HUDEP-2 (cell line): ENCODE measurements at regions not wholly inside any gene's neighbourhood (a gene's known extent, or its start where the extent isn't known, plus 50 kb on each side); places are given as distances from the start of the nearest gene placed in this dataset.
"Not testable (repeated sequence)": the region's sequence is repeated elsewhere in the genome, so short reads cannot be mapped to it uniquely, and the experiment has no call there.

Experiments
- DNase-seq, 76 experiments: peaks; one replicate each; lab custom pipeline; 2025; ENCODE audit not compliant: unreplicated experiment in 76 of 76; lab: John Stamatoyannopoulos, UW

DNA sequence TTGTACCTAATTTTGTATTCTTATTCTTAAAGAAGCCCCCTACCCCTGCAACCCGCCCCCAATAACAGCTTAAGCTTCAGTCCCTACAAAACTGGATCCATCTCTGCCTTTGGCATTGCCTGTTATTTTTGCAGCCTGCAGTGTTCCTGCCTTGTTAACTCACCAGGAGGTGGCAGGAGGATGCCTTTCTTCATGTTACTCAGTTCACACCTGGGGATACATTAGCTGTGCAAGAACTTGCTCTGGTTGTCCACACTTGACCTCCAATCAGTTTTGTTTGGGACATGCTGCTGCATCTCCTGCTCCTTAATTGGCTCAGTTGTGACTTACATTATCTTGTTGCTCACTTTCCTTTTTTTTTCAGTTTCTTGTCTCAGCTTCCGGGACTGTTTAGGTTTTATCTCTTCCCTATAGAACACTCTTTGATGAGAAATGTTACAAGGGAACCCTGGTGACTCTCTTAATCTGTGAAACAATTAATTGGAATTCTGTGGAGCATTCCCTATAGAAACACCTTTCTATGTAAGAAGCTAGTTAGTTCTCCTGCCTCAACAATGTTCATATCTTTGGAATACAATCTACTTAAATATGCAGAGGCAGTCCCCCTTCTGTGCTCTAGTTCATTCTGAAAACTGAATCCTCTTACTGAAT lies 467.7 kb upstream of the ACO1 start:
- DNase-seq: no peak

DNA sequence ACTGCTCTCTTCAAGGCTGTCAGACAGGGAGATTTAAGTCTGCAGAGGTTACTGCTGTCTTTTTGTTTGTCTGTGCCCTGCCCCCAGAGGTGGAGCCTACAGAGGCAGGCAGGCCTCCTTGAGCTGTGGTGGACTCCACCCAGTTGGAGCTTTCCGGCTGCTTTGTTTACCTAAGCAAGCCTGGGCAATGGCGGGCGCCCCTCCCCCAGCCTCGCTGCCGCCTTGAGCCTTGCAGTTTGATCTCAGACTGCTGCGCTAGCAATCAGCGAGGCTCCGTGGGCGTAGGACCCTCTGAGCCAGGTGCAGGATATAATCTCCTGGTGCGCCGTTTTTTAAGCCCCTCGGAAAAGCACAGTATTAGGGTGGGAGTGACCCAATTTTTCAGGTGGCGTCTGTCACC lies 446.7 kb upstream of the ACO1 start:
- DNase-seq: not testable (repeated sequence)

DNA sequence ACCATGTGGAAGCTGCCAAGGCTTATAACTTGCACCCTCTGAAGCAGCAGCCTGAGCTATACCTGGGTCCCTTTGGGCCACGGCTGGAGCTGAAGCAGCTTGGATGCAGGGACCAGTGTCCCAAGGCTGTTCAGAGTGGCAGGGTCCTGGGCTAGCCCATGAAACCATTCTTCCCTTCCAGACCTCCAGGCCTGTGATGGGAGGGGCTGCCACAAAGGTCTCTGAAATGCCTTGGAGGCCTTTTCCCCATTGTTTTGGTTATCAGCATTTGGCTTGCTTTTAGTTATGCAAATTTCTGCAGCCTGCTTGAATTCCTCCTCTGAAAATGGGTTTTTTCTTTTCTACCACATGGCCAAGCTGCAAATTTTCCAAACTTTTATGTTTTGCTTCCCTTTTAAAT lies 433.7 kb upstream of the ACO1 start:
- DNase-seq: no peak

DNA sequence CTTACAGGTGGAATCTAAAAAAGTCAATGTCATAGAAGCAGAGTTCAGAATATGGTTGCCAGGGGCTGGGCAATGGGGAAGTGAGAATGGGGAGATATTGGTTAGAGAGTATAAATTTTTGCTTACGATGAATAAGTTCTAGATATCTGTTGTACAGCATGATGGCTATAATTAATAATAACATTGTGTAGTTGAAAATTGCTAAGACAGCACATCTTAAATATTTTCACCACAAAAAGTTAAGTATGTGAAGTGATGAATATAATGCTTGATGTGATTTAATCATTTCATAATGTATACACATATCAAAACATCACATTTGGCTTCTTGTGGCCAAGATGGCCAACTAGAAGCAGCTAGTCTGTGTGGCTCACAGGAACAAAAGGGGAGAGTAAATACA lies 425.9 kb upstream of the ACO1 start:
- DNase-seq: no peak

DNA sequence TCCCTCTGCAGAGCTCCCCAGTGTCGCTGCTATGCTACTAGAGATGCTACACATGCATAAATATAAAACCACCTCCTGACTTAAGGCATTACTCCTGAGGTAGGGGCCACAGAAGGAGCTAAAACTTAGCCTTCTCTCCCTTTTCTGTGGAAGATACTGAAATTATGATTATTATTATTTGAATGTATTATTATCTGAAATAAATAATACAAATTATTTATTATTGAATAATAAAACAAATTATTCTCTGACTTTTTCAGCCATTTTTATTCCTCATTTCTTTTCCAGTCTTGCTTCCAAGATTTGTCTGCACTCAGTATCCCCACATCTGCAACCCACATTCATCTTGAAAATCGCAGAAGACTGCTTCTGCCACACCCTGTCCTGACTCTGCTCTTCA lies 414.9 kb upstream of the ACO1 start:
- DNase-seq: no peak

DNA sequence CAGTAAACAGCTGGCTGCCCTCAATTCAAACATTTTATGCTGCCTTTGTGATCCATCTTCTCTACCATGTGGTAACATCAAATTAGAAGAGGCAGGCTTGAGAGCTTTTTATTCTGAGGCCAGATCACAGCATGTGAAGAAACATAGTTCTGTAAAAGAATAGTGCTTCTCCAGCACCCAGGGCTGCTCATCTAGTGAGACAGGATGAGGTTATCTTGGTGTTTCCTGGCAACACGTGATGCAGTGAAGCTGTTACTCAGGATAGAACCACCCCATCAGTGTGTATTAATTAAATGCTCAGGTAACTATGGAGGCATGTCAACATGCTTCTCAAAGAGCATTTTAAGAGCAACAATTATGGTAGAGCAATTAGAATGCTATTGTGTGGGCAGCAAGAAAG lies 400.5 kb upstream of the ACO1 start:
- DNase-seq: no peak

DNA sequence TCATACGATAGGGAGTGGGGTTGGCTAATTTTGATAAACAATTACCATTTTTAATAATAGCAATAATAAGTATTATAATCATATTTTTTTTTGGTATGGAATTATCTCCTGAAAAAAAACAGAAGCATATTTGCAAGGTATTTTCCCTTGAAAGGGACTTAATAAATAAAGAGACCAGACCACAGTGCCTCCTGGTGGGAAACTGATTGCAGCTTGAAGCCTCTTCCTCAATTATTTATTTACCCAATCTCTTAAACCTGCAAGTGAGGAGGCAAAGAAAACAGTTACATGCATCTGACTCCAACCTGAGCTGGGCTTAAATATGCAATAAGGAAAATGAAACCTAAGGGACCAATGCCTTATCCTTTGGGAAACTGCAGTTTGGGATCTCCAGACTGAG lies 388.1 kb upstream of the ACO1 start:
- no peak for DNase-seq

DNA sequence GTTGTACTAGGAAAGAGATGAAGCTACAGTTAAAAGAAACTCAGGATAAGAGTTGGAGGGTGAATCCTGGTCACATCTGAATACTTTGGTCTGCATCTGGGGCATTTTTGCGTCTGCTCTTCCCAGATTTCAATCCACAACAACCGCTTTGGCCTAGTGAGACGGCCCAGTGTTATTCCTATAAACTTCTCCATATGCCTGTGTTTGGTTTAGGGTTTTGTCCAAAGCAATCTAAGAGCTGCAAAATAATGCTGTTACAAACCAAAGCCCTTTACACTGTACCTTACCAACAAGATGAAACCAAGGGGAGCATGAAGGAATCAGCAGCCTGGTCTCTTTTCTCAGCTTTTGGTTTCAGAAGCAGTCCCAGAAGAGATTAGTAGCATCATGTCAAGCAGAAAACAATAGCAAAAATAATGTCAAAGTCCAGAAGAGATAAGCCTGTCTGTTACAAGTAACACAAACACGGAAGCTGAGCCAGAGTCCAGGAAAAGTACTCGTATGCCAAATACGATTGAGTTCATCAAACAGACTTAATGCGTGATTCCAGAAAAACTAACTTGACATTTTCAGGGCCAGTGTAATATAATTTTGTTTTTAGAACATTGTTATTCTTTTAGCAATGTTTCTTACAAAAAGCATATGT lies 379.9 kb upstream of the ACO1 start:
- no peak for DNase-seq

DNA sequence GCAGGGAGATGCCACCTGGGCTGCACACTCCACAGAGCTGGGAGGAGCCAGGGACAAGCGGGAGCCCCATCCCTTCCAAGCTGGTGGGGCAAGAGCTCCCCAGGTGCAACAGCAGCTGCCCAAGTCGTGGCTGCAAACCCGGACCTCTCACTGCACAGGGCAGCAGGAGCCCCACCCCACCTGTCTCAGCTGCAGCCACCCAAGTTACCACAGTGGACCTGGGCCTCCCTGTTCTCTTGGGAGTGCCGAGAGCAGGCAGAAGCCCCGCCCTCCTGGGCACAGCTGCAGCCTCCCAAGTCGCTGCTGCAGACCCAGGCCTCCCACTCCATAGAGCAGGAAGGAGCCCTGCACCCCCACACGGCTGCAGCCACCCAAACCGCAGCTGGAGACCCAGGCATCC lies 374.1 kb upstream of the ACO1 start:
- DNase-seq: no peak

DNA sequence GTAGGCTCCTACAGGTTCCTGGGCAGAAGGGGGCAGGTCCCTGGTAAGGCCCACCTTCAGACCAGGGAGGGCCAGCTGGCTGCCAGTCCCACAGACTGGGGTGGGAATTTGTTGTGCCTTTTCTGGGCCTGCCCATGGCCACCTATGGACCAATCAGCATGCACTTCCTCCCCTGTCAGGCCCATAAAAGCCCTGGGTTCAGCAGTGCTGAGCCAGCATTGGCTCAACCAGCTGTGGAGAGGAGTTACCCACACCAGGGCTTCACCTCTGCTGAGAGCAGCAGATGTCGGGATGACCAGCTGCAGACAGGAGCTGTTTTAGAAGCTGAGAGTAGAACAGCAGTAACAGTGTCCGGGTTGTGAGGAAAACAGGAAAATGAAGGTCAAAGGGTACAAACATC lies 373.4 kb upstream of the ACO1 start:
- no peak for DNase-seq

DNA sequence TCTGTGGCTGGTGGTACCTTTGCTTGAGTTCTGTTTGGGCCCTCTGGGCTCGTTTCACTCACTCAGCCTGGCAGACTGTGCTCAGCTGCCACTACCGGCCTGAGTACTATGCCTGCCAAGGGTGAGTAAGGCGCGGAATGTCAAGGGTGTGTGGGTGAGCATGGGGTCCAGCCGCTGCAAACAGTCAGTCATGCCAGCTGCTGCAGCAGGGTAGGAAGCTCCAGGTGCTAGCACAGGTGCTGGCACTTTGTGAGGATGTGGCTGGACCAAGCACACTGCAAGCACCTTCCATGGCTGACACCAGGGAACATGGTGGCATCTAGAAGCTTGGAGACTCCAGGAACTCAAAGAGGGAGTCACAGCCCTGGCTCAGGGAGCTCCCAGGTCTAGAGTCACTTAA lies 368.6 kb upstream of the ACO1 start:
- DNase-seq: no peak

DNA sequence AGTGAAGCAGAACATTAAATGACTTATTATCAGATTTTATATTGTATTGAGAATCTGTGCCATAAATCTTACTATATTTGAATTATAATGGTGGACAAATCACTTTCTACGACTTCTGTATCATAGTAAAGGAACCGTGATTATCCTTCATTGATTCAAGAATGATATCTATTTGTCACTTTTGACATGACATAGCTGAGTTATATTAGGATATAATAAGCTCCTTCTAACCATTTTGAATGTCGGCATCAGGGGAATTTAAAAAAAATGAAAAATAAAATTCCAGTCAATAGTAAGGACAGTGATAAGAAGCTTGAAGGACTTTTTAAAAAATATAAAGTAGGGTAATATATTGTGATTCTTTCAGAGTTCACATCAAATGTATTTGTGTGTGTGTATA lies 338.9 kb upstream of the ACO1 start:
- DNase-seq: no peak

DNA sequence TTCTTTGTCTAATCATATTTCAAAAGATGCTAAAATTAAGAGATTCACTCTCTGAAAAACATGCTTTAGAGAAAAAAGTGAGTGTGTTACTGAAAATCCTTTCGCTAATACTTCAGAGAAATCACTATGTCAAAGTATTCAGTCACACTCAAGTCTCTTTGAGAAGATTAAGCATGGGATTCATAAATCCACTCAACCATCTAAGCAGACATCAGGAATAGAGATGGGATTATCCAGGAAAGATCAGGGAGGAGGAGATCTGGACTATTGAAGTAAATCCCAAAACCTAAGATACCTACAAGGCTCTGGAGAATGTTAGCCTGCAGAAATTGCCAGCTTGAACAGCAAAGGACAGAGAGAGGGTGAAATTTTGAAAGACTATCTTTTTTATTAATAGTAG lies 317.2 kb upstream of the ACO1 start:
- DNase-seq: no peak

DNA sequence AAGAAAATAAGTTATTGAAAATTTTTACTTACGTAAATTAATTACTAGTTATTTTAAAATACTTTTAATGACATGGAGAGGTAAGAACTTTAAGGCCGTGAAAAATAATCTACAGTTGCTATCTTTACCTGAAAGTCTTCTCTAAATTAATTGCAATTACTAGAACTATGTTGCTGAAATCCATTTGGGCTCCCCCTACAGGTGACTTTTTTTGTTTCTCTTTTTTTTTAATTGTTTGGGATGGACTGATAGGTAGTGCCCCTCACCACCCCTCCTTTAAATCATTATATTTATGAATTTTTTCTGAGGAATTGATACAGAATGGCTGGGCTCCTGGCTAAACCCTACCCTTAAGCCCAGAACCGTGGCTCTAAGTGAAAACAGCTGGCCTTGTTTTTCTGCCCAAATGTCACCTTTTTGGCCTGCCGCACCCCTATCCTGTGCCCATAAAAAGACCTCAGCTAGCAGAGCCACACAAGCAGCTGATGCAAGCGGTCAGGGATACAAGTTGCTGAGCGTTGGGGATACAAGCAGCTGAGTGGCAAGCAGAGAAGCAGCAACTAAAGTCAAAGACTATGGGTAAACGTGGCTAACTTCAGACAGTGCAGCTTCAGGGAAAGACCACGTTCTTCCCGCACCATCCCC lies 315.2 kb upstream of the ACO1 start:
- DNase-seq: peak in 4 of 76 experiments; percentile 0 to 2 (median 1)

DNA sequence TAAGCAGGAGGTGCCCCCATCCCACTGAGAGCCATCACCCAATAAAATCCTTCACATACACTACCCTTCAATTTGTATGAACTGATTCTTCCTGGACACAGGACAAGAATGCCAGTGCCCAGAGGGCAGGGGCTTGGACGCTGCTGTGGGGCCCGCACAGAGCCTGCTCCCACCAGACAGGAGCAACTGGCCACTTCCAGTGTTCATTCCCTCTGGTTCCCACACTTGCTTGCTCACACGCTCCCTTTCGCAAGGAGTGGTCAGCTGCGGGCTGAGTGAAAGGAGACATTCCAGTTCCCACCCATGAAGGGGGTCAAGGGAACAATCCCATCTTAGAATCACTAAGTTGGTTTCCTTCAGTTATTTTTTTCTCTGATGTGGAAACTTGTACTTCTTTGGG lies 314.5 kb upstream of the ACO1 start:
- DNase-seq: no peak

DNA sequence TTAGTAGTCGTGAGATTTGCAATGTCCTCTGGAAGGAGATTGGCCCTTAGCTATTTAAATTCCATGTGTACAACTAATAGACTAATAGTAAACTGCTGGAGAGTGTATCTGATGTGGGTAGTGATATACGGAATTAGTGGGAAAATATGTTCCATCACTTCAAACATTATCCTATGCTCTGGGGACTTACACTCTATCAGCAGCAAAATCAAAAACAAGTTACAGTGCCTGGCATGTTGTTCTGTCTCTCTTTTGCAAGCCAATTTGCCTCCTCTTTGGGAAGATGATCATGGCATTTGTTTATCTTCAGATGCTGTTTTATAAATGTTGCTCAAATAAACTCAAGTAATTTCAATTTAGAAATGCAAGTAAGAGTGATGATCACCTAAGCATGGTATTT lies 311.9 kb upstream of the ACO1 start:
- DNase-seq: no peak

DNA sequence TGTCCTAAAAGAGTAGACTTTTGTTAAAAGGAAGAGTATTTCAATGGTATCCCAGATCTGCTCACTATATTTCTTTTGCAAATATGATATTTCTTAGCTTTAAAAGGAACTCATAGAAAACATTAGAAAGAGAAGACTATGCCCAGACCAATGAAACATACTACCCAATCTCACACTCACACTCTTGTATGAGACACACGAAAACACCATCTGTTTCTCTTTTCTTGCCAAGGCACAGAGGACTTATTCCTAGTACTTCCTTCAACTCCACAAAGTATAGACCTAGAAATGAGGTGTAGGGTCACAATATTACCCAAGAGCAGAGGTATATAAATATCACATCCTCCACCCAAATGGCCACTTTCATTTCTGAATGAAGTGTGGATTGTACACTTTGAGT lies 292.4 kb upstream of the ACO1 start:
- no peak for DNase-seq

DNA sequence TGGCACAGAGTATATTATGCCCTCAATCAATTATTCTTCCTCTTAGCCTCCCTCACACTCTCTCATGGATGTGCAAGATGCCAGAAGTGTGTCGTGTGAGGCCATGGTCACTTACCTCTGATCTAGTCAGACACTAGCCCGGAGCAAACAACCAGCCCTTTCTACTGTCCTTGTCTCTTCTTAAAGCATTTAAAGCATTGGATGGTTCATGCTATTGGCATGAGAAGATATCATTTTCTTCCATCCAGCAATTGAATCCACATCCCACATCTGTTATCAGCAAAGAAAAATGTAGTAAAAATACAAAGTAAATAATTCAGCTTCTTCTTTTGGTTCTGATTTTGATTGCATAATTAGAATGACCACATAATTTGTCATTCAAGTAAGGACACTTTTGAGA lies 267.2 kb upstream of the ACO1 start:
- DNase-seq: no peak

DNA sequence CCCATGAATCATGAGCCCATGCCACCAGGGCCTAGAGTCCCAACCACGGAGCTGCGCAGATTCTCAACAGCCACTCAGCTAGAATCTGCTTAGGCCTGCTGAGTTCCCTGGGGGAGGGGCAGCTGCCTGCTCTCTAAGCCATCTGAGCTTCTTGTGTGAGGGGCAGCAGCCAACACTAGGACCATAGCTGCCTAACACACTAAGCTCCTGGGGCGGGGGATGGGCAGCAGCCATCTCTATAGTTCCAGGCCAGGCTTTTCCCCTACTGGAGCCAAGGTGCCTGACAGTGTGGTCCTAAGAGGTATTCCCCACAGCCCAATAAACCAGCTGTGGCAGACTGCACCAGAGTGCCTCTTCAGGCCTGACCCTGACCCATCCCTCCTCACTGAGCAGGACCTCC lies 255.9 kb upstream of the ACO1 start:
- DNase-seq: no peak

DNA sequence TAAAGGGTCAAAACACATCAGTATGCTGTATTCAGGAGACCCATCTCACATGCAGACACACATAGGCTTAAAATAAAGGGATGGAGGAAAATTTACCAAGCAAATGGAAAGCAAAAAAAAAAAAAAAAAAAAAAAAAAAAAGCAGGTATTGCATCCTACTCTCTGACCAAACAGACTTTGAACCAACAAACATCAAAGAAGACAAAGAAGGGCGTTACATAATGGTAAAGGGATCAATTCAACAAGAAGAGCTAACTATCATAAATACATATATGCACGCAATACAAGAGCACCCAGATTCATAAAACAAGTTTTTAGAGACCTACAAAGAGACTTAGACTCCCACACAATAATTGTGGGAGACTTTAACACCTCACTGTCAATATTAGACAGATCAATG lies 253.7 kb upstream of the ACO1 start:
- DNase-seq: not testable (repeated sequence)

DNA sequence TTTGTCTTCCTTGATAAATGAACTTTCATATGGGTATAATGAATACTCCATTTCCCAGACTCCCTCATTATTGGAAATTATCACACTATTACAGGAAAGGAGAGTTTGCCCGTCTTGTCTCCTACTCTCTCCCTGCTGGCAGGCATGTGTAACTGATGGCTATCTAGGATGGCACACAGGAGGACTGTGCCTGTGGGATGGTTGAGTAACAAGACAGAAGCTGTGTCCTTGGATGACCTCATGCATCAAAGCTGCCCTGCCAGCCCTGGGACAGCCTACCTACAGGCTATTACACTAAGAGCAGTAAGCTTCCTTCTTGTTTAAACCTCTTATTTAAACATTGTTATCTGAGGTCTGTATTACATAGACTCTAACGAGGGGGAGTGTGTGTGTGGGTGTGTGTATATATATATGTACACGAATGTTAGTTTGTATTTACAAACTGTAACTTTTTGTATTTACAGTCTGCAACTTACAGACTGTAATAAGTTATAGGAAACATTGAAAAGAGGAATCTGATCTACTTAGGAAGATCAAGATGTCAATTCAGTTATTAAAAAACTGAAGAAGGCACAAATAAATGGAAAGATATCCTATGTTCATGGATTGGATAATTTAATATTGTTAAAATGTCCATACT lies 247.6 kb upstream of the ACO1 start:
- DNase-seq: no peak

DNA sequence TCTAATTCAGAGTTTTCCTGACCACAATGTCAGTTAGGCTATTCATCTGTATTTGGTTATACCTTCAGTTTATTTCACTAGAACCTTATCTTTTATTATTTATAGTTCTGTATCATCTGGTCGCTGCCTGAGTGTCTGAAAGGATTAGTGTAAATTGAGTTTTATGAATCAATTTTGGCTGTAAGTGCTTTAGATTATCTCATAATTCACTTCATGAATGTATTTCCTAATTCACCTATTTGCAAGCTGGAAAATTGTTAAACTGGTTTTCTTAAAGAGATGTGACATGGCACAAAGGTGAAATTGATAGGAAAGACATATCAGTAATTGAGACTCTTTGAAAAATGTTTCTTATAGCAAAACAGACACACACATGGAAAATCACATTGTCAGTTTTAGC lies 242.4 kb upstream of the ACO1 start:
- DNase-seq: no peak
